RPMI8226 (cell line): ENCODE measurements at regions not wholly inside any gene's neighbourhood (a gene's known extent, or its start where the extent isn't known, plus 50 kb on each side); places are given as distances from the start of the nearest gene placed in this dataset.

Experiments
- DNase-seq: peaks from one replicate; pipeline ENCODE4 v3.0.0-alpha.2; 2015

DNA sequence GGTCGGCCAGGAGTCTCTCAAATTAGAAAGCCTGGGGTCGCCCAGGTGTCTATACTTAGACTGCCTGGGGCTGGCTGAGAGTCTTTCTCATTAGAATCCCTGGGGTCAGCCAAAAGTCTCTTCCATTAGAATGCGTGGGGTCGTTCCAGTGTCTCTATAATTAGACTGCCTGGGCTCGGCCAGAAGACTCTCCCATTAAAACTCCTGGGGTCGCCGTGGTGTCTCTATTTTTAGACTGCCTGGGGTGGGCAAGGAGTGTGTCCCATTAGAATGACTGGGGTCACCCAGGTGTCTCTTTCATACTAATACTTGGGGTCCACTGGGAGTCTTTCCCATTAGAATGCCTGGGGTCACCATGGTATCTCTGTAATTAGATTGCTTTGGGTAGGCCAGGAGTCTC lies 2227.7 kb downstream of the TP53TG3F start:
- DNase-seq, result no peak

DNA sequence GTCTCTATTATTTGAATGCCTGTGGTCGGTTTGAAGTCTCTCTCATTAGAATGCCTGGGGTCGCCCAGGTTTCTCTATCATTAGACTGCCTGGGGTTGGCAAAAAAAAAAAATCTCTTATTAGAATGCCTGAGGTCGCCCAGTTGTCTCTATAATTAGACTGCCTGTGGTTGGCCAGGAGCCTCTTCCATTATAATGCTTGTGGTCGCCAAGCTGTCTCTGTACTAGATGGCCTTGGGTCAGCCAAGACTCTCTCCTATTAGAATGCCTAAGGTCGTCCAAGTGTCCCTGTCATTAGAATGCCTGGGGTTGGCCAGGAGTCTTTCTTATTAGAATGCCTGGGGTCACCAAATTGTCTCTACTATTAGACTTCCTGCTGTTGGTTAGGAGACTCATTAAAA lies 2228.4 kb downstream of the TP53TG3F start:
- DNase-seq, result no peak

DNA sequence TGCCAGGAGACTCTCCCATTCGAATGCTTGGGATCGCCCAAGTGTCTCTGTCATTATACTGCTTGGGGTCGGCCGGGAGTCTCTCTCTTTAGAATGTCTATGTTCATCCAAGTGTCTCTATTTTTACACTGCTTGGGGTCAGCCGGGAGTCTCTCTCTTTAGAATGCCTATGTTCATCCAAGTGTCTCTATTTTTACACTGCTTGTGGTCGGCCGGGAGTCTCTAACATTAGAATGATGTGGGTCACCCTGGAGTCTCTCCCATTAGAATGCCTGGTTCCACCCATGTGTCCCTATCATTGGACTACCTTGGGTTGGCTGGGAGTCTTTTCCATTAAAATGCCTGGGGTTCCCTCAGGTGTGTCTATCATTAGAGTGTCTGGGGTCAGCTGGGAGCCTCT lies 2230.4 kb downstream of the TP53TG3F start:
- DNase-seq, result no peak

DNA sequence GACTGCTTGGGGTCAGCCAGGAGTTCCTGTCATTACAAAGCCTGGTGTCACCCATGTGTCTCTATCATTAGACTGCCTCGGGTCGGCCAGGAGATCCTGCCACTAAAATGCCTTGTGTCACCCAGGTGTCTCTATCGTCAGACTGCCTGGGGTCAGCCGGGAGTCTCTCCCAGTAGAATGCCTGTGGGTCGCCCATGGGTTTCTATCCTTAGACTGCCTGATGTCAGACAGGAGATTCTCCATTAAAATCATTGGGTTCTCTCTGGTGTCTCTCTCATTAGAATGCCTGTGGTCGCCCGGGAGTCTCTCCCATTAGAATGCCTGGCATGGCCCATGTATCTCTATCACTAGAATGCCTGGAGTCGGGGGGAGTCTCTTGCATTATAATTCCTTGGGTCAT lies 2231.0 kb downstream of the TP53TG3F start:
- no peak for DNase-seq

DNA sequence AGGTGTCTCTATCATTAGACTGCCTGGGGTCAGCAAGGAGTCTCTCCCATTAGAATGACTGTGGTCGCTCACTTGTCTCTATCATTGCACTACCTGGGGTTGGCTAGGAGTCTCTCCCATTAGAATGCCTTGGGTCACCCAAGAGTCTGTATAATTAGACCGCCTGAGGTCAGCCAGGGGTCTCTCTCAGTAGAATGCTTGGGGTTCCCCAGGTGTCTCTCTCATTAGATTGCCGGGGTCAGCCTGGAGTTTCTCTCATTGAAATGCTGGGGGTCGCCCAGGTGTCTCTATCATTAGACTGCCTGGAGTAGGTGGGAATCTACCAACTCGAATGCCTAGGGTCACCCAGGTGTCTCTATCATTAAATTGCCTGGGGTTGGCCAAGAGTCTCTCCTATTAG lies 2231.6 kb downstream of the TP53TG3F start:
- no peak for DNase-seq

DNA sequence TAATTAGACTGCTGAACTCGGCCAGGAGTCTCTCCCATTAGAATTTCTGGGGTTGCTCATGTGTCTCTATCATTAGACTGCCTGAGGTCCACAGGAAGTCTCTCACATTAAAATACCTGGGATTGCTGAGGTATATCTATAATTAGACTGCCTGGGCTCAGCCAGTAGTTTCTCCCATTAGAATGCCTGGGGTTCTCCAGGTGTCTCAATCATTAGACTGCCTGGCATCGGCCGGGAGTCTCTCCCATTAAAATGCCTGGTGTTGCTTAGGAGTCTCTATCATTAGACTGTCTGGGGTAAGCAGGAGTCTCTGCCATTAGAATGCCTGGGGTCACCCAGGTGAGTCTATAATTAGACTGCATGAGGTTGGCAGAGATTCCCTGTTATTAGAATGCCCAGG lies 2233.4 kb downstream of the TP53TG3F start:
- DNase-seq, result no peak

DNA sequence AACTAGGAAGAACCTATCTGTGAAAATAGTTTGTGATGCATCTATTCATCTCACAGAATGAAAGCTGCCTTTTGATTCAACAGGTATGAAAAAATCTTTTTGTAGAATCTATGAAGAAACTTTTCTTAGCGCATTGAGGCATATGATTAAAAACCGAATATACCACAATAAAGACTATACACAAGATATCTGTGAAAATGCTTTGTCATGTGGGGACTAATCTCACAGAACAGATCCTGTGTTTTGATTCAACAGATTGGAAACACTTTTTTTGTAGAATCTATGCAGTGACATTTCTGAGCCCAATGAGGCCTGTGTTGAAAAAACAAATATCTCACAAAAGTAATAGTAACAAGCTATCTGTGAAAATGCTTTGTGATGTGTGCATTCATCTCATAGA lies 2247.5 kb downstream of the TP53TG3F start:
- no peak for DNase-seq

DNA sequence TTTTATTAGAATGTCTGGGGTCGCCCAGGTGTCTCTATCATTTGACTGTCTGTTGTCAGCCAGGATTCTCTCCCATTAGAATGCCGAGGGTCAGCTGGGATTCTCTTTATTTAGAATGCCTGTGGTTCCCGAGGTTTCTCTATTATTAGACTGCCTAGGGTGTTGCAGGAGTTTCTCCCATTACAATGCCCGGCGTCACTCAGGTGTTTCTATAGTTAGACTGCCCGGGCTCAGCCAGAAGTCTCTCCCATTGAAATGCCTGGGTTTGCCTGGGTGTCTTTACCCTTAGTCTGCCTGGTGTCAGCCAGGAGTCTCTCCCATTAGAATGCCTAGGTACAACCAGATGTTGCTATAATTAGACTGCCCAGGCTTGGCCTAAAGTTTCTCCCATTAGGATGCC lies 2252.0 kb downstream of the TP53TG3F start:
- DNase-seq, result no peak

DNA sequence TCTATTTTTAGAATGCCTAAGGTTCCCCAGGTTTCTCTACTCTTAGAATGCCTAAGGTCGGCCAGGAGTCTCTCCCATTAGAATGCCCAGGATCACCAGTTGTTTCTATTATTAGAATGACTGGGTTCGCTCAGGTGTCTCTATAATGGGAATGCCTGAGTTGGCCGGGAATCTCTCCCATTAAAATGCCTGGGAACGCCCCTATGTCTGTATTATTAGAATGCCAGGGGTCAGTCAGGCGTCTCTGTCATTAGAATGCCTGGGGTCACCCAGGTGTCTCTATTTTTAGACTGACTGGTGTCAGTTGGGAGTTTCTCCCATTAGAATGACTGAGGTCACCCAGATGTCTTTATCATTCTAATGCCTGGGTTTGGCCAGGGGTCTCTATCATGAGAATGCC lies 2252.5 kb downstream of the TP53TG3F start:
- DNase-seq, result no peak

DNA sequence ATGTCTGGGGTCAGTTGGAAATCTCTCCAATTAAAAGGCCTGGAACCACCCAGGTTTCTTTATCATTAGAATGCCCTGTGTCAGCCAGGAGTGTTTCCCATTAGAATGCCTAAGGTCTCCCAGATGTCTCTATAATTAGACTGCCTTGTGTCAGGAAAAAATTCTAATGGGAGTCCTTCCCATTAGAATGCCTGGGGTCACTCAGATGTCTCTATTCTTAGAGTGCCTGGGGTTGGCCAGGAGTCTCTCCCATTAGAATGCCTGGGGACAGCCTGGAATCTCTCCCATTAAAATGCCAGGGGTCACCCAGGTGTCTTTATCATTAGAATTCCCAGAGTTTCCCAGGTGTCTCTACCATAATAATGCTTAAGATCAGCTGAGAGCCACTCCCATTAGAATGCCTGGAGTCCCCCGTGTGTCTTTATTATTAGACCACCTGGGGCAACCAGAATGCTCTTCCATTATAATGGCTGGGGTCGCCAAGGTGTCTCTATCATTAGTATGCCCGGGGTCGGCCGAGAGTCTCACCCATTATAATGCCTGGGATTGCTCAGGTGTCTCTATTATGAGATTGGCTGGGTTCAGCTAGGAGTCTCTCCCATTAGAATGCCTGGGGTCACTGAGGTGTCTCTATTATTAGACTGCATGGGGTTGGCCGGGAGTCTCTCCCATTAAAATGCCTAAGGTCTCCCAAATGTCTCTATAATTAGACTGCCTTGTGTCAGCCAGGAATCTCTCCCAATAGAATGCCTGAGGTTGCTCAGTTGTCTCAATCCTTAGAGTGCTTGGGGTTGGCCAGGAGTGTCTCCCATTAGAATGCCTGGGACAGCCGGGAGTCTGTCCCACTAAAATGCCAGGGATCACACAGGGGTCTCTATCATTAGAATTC lies 2254.6 kb downstream of the TP53TG3F start:
- DNase-seq, result no peak

DNA sequence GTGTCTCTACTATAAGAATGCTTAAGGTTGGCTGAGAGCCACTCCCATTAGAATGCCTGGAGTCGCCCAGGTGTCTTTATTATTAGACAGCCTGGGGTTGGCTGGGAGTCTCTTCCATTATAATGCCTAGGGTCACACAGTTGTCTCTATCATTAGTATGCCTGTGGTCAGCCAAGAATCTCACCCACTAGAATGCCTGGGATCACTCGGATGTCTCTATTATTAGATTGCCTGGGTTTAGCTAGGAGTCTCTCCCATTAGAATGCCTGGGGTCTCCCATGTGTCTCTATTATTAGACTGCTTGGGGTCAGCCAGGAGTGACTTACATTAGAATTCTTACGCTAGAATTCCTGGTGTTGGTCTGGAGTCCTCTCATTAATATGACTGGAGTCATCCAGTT lies 2255.3 kb downstream of the TP53TG3F start:
- DNase-seq, result no peak

DNA sequence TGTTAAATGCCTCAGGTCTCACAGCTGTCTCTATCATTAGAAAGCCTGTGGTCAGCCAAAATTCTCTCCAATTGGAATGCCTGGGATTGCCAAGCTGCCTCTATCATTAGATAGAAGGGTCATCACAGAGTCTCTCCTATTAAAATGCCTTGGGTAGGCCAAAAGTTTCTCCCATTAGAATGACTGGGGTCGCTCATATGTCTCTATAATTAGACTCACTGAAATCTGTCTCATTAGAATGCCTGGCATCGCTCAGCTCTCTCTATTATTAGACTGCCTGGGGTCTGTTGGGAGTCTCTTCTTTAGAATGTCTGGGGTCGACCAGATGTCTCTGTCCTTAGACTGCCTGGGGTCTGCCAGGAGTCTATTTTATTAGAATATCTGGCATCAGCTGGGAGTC lies 2265.1 kb downstream of the TP53TG3F start:
- no peak for DNase-seq

DNA sequence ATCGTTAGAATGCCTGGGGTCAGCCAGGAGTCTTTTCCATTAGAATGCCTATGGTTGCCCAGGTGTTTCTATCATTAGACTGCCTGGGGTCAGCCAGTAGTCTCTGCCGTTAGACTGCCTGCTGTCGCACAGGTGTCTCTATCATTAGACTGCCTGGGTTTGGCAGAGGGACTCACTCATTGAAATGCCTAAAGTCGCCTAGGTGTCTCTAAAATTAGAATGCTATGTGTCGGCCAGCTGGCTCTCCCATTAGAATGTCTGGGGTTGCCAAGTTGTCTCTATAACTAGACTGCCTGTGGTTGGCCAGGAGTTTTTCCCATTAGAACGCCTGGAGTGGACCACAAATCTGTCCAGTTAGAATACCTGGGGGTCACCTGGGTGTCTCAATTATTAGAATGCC lies 2266.5 kb downstream of the TP53TG3F start:
- no peak for DNase-seq

DNA sequence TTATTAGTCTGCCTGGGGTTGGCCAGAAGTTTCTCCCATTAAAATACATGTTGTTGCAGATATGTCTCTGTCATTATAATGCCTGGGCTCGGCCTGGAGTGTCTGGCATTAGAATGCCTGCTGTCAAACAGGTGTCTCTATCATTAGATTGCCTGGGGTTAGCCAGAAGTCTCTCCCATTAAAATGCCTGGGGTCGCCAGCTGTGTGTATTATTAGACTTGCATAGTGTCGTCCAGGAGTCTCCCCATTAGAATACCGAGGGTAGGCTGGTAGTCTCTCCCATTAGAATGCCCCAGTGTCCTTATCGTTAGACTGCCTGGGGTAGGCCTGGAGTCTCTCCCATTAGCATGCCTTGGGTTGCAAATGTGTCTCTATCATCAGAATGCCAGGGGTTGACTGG lies 2270.8 kb downstream of the TP53TG3F start:
- DNase-seq, result no peak

DNA sequence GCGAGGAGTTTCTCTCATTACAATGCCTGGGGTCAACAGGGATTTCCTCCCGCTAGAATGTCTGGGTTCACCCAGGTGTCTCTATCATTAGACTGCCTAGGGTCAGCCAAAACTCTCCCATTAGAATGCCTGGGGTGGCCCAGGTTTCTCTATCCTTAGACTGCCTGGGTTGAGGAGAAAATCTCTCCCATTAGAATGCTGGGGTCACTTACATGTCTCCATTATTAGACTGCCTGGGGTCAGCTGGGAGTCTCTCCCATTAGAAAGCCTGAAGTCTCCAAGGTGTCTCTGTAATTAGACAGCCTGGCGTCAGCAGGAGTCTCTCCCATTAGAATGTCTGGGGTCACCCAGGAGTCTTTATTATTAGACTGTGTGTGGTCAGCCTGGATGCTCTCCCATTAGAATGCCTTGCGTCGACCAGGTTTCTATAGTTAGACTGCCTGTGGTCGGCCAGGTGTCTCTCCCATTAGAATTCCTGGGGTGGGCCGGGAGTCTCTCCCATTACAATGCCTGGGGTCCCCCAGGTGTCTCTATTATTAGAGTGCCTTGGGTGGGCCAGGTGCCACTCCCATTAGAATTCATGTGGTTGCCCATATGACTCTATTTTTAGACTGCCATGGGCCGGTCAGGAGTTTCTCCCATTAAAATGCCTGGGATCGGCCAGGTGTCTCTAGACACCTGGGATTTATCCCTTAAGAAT lies 2272.1 kb downstream of the TP53TG3F start:
- no peak for DNase-seq

DNA sequence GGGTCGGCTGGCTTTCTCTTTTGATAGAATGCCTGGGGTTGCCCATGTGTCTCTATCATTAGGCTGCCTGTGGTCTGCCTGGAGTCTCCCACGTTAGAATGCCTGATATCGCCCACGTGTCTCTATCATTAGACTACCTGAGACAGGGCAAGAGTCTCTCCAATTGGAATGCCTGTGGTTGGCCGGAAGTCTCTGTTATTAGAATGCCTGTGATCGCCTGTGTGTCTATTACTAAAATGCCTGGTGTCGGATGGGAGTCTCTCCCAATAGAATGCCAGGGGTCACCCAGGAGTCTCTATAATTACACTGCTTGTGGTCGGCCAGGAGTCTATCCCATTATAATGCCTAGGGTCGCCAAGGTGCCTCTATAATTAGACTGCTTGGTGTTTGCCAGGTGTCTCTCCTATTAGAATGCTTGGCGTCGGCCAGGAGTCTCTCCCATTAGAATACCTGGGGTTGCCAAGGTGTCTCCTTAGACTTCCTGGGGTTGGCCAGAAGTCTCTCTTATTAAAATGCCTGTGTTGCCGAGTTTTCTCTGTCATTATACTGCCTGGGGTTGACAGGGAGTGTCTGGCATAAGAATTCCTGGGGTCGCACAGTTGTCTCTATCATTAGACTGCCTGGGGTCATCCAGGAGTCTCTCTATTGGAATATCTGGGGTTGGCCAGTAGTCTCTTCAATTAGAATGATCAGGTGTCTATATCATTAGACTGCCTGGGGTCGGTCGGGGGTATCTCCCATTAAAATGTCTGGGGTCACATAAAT lies 2272.8 kb downstream of the TP53TG3F start:
- DNase-seq, result no peak

DNA sequence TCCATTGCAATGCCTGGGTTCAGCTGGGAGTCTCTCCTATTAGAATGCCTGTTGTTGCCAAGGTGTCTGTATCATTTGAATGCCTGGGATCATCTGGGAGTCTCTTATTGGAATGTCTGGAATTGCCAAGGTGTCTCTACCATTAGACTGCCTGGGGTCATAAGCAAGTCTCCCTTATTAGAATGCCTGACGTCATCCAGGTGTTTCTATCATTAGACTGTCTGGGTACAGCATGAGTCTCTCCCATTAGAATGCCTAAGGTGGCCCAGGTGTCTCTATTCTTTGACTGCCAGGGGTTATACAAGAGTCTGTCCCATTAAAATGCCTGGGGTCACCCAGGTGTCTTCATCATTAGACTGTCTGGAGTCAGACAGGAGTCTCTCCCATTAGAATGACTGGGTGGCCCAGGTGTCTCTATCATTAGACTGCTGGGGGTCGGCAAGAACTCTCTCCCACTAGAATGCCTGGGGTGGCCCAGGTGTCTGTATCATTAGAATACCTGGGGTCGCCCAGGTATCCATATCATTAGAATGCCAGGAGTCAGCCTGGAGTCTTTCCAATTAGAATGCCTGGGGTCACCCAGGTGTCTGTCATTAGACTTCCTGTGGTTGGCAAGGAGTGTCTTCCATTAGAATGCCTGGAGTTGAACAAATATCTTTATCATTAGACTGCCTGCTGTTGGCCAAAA lies 2274.0 kb downstream of the TP53TG3F start:
- DNase-seq, result no peak

DNA sequence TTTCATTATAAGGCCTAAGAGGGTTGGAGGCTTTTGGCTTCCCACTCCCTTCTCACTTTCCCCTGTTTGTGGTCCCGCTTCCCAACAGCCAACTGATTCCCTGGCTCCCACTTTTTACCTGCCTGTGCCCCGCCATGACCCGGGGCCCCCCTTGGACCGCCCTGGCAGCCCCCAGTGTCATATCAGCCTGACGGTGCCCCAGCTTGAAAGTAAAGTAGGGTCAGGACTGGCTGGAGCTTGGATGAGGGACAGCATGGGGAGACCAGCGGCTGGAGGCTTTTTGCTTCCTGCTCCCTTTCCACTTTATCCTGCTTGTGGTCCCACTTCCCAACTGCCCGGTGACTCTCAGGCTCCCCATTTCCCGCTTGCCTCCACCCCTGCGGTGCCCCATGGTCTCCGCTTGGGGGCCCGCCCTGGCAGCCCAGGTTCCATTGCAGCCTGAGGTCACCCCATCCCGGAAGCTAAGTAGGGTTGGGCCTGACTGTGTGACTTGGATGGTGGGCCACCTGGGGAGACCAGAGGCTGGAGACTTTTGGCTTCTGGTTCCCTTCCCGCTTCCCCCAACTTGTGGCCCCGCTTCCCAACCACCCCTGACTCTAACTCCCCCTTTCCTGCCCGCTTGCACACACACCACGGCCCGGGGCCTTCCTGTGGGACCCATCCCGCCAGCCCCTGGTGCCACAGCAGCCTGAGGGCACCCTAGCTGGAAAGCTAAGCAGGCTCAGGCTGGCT lies 2274.7 kb downstream of the TP53TG3F start:
- DNase-seq, result no peak

DNA sequence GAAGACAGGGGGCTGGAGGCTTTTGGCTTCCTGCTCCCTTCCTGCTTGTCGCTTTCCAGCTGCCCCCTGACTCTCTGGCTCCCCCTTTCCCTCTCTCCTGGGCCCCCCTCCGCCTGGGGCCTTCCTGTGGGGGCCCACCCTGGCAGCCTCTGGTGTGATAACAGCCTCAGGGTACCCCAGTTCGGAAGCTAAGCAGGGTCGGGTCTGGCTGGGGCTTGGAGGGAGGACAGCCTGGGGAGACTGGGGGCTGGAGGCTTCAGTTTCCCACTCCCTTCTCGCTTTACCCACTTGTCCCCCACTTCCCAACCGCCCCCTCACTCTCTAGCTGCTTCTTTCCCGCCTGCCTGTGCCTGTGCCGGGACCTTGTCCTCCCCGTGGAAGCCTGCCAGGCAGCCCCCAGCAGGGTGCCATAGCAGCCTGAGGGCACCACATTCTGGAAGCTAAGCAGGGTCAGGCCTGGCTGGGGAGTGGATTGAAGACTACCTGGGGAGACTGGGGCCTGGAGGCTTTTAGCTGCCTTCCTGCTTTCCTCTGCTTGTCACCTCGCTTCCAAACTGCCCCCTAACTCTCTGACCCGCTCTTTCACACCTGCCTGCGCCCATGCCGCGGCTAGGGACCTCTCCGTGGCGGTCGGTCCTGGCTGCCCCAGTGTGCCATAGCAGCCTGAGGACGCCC lies 2275.5 kb downstream of the TP53TG3F start:
- no peak for DNase-seq

DNA sequence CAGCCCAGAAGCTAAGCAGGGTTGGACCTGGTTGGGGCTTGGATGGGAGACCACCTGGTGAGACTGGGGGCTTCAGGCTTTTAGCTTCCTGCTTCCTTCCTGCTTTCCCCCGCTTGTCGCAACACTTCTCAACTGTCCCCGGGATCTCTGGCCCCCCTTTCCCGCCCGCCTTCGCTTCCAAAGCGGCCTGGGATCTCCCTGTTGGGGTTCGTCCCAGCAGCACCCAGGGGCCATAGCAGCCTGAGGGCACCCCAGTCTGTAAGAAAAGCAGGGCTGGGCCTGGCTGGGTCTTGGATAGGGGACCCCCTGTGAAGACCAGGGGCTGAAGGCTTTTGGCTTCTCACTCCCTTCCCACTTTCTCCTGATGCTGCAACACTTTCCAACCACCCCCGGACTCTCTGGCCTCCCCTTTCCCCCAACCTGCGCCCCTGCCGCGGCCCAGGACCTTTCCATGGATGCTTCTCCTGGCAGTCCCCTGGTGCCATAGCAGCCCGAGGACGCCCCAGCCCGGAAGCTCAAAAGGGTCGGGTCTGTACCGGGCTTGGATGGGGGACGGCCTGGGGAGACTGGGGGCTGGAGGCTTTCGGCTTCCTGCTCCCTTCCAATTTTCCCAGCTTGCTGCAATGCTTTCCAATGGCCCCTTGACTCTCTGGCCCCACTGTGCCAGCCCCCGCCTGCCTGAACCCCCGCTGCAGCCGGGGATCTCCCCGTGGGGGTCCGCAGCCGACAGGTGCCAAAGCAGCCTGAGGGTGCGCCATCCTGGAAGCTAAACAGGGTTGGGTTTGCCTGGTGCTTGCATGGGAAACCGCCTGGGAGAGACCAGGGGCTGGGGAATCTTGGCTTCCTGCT lies 2276.2 kb downstream of the TP53TG3F start:
- no peak for DNase-seq

DNA sequence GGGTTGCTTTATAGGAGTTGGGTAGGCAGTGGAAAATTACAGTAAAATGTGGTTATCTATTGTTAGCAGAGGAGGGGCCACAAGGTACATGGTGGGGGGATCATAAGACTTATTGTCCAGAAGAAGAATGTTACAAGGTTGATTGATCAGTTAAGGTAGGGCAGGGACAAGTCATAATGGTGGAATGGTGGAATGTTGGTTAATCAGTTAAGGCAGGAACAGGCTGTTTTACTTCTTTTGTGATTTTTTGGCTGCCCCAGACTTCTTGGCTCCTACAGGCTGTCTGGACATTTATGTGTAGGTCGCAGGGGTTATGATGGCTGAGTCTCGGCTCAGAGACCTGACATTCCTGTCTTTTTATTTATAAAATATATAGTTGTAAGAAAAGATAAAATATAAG lies 2277.1 kb downstream of the TP53TG3F start:
- no peak for DNase-seq
